ENCODE measurements at regions not wholly inside any gene's neighbourhood (a gene's known extent, or its start where the extent isn't known, plus 50 kb on each side); places are given as distances from the start of the nearest gene placed in this dataset.

DNA sequence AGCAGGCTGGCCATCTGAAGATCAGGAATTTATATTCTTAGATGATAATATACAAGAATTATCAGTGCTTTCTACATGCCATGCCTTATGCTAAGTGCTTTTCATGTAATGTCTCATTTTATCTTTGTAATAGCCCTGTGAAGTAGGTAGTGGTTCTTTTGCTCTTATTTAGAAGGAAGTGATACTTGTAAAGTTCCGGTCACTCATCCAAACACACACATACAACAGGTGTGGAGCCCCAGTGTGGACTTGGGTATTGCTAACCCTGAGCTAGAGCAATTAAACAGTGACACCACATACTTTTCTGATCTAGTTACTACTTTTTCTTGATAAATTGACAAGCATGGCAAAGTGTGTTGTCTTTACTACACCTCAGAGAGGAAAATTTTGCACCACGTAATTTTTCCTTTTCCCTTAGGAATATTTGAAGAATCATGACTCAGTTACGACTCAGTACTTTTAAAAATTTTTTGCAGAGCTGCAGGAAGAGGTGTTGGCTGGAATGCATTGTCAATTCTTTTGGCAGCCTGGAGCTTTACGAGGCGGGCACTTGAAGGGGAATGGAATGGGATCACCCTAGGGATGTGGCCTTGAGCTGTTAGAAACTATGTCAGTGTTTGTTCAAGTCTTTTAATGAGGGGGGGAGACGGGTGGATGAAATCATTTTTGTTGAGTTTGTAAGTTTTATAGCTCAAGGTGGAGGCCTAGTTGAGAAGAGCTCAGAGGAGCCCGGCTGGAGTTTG is 212.5 kb upstream of the CELF2 start:
- Histone ChIP-seq H3K27me3 (no peaks in the 10 kb centered on the region), H3K36me3 (no peaks in the 10 kb centered on the region), H3K9me3 (no peaks in the 10 kb centered on the region), H3K27ac (peak overlapping the region in 1 of 3 donors; percentile 7), H3K4me1 (peaks cover 0 to 5% of the 10 kb centered on the region in 2 donors), H3K4me3 (replicated peaks in 1 of 3) (no peak overlapping the region)
- intact Hi-C loops (cut with DNase I) = no loop called here
- 48 to 56% methylated on average over 7 of the region's 7 CpGs for WGBS, 2 donors
- TF ChIP-seq CTCF (IDR thresholded peaks at IDR 0.05) (no peak), POLR2A (IDR thresholded peaks at IDR 0.05) (no peak)
- DNase-seq = no peak

GRCh38 chr10:10807106-10807505 is 210.6 kb upstream of the CELF2 start:
- TF ChIP-seq CTCF (IDR thresholded peaks at IDR 0.05) (no peak), POLR2A (IDR thresholded peaks at IDR 0.05) (no peak)
- H3K4me1 ChIP-seq = peaks cover 0 to 5% of the 10 kb centered on the region in 2 donors

DNA sequence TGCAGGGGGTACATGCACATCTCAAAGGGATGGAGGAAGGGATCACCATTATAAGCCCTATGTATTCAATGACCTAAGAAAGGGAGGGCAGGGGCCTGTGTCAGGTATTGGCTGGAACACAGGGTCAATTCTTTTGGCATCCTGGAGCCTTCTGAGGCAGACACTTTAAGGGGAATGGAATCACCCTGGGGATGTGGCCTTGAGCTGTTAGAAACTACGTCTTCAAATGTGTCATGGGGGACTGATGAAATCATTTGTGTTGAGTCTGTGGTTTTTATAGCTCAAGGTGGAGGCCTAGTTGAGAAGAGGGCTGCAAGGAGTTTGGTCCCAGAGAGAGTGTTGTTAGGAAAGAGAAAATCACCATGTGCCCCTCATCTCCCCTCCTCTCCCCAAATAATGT is 206.1 kb upstream of the CELF2 start:
- H3K27ac ChIP-seq = no peak overlapping the region
- no peaks in the 10 kb centered on the region for H3K36me3 ChIP-seq
- no peaks in the 10 kb centered on the region for H3K4me1 ChIP-seq
- H3K4me3 ChIP-seq (replicated peaks in 1 of 3) = no peak overlapping the region
- H3K27me3 ChIP-seq = no peaks in the 10 kb centered on the region
- DNase-seq = no peak
- 90 to 92% methylated on average over 1 of the region's 1 CpG for WGBS, 2 donors
- TF ChIP-seq CTCF (IDR thresholded peaks at IDR 0.05) (no peak), POLR2A (IDR thresholded peaks at IDR 0.05) (no peak)
- intact Hi-C loops (cut with DNase I) = no loop called here
- no peaks in the 10 kb centered on the region for H3K9me3 ChIP-seq

More at GRCh38 chr10:10807106-10807505, 210.6 kb upstream of the CELF2 start:
- no peak for DNase-seq
- H3K27me3 ChIP-seq = no peaks in the 10 kb centered on the region
- intact Hi-C loops (cut with DNase I) = no loop called here
- no peak overlapping the region for H3K4me3 ChIP-seq (replicated peaks in 1 of 3)
- 100% methylated on average over 1 of the region's 1 CpG for WGBS, 2 donors
- no peaks in the 10 kb centered on the region for H3K9me3 ChIP-seq
- no peak overlapping the region for H3K27ac ChIP-seq
- H3K36me3 ChIP-seq = no peaks in the 10 kb centered on the region

GRCh38 chr10:10813656-10814055 is 204.0 kb upstream of the CELF2 start:
- H3K4me1 ChIP-seq = no peaks in the 10 kb centered on the region
- no peaks in the 10 kb centered on the region for H3K36me3 ChIP-seq
- intact Hi-C loops (cut with DNase I) = no loop called here
- no peaks in the 10 kb centered on the region for H3K9me3 ChIP-seq
- H3K27ac ChIP-seq = no peak overlapping the region
- no peak overlapping the region for H3K4me3 ChIP-seq (replicated peaks in 1 of 3)
- 75 to 89% methylated on average over 2 of the region's 2 CpGs for WGBS, 2 donors
- no peaks in the 10 kb centered on the region for H3K27me3 ChIP-seq
- DNase-seq = no peak
- TF ChIP-seq POLR2A (IDR thresholded peaks at IDR 0.05) (no peak), CTCF (IDR thresholded peaks at IDR 0.05) (no peak)

DNA sequence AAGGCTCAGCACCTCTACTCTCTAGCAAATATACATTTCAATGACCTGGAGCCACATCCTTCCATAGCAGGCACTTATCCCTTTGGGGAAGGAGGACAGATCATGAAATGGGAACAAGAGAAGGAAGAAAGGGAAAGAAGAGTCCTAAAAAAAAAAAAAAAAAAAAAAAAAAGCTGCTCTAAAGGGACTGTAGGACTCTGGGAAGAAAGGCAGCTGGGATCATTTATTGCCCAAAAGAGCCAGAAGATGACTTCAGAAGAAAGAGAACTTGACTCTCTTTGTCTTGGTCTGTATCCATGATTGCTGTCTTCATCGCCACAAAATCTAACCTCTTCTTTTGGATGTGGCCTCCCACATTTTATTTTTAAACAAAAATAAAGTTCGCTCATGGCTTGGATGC is 203.6 kb upstream of the CELF2 start:
- Histone ChIP-seq H3K9me3 (no peaks in the 10 kb centered on the region), H3K27me3 (no peaks in the 10 kb centered on the region), H3K4me1 (no peaks in the 10 kb centered on the region), H3K36me3 (no peaks in the 10 kb centered on the region), H3K4me3 (replicated peaks in 1 of 3) (no peak overlapping the region), H3K27ac (no peak overlapping the region)
- TF ChIP-seq POLR2A (IDR thresholded peaks at IDR 0.05) (no peak), CTCF (IDR thresholded peaks at IDR 0.05) (no peak)
- intact Hi-C loops (cut with DNase I) = no loop called here
- DNase-seq = no peak
- 84 to 88% methylated on average over 2 of the region's 2 CpGs for WGBS, 2 donors

Data from thyroid gland (tissue), 4 donors.